Ovary (tissue), 3 donors: ENCODE measurements at regions not wholly inside any gene's neighbourhood (a gene's known extent, or its start where the extent isn't known, plus 50 kb on each side); places are given as distances from the start of the nearest gene placed in this dataset.

Source experiments
- CTCF ChIP-seq, 3 donors: fragments of 450-650 bp in 2 of 3; fragments of 200-600 bp in 1 of 3; IDR thresholded peaks; one replicate each; pipeline versions ENCODE4 v1.5.1 to v1.8.0; 2016 to 2022; ENCODE audit warnings: antibody characterized with exemption in 3 of 3, mild to moderate bottlenecking in 1 of 3
- POLR2A ChIP-seq: fragments of 450-650 bp; IDR thresholded peaks from one replicate; pipeline ENCODE4 v1.6.1; 2017; ENCODE audit warnings: antibody characterized with exemption, mild to moderate bottlenecking, moderate library complexity
- donor health status: DM: no; HTN: no; CAD: no.

- TF ChIP-seq POLR2A = no peak
- no peak for TF ChIP-seq CTCF (IDR thresholded peaks at IDR 0.05)
Observed at GRCh38 chr16:62644030-62644812, 608.0 kb upstream of the CDH8 start.
